Right lobe of liver (tissue), 6 donors: ENCODE measurements at regions not wholly inside any gene's neighbourhood (a gene's known extent, or its start where the extent isn't known, plus 50 kb on each side); places are given as distances from the start of the nearest gene placed in this dataset.

Experiments used
- ATAC-seq, 4 donors: fragments of 200-7000 bp; cut with Tn5 transposase; one replicate each; pipeline ENCODE4 v1.9.1; 2020; ENCODE audit warnings: mild to moderate bottlenecking in 4 of 4, moderate library complexity in 4 of 4
- DNase-seq, 3 donors: peaks; one replicate each; pipeline ENCODE4 v3.0.0-alpha.2; 2020
- H3K27ac ChIP-seq, 3 donors: fragments of 200-600 bp; one replicate each; pipeline ENCODE4 v1.8.0; 2022
- H3K27me3 ChIP-seq, 2 donors: fragments of 200-600 bp; one replicate each; pipeline ENCODE4 v1.8.0; 2022
- H3K36me3 ChIP-seq, 4 donors: fragments of 200-600 bp; sonication (generic) in 1 of 4; one replicate each; pipeline versions ENCODE4 v1.5.1 to v1.8.0; 2017 to 2022; ENCODE audit warnings: control low read depth in 1 of 4
- H3K4me1 ChIP-seq, 4 donors: fragments of 200-600 bp; sonication (generic) in 1 of 4; one replicate each; pipeline versions ENCODE4 v1.5.1 to v1.8.0; 2017 to 2022; ENCODE audit warnings: control low read depth in 1 of 4
- H3K4me3 ChIP-seq, 3 donors: fragments of 200-600 bp; one replicate each; pipeline ENCODE4 v1.8.0; 2022
- H3K9me3 ChIP-seq, 4 donors: fragments of 200-600 bp; sonication (generic) in 1 of 4; one replicate each; pipeline versions ENCODE4 v1.5.1 to v1.8.0; 2017 to 2022; ENCODE audit warnings: control low read depth in 1 of 4
- CTCF ChIP-seq, 4 donors: fragments of 200-600 bp in 3 of 4; fragments of 450-650 bp in 1 of 4; IDR thresholded peaks; one replicate each; pipeline versions ENCODE4 v1.5.1 to v1.8.0; 2016 to 2022; ENCODE audit warnings: antibody characterized with exemption in 4 of 4, mild to moderate bottlenecking in 2 of 4
- POLR2A ChIP-seq: fragments of 450-650 bp; IDR thresholded peaks from one replicate; pipeline ENCODE4 v1.6.1; 2017; ENCODE audit warnings: antibody characterized with exemption, mild to moderate bottlenecking
- WGBS: methylation state at CpG from one replicate; pipeline ENCODE4 v1.1.6; 2018; ENCODE audit warnings: low coverage, low lambda C conversion rate; ENCODE audit not compliant: insufficient coverage; ENCODE audit errors: missing lambda C conversion rate; 5-methylcytosine and 5-hydroxymethylcytosine counted together
- intact Hi-C, 2 donors: fragments of 100-400 bp; cut with DNase I; formaldehyde crosslinking; loops; one replicate each; pipeline versions ENCODE4 v1.11.2 to v1.14.1; 2022
- donor health status: DM: no; HTN: yes; CAD: no.
- donor health status: DM: no; HTN: no; CAD: no.
- donor health status: DM: no; HTN: no; CAD: no.
- donor health status: DM: no; HTN: yes; CAD: no.
- donor health status: DM: no; HTN: yes; CAD: no.

DNA sequence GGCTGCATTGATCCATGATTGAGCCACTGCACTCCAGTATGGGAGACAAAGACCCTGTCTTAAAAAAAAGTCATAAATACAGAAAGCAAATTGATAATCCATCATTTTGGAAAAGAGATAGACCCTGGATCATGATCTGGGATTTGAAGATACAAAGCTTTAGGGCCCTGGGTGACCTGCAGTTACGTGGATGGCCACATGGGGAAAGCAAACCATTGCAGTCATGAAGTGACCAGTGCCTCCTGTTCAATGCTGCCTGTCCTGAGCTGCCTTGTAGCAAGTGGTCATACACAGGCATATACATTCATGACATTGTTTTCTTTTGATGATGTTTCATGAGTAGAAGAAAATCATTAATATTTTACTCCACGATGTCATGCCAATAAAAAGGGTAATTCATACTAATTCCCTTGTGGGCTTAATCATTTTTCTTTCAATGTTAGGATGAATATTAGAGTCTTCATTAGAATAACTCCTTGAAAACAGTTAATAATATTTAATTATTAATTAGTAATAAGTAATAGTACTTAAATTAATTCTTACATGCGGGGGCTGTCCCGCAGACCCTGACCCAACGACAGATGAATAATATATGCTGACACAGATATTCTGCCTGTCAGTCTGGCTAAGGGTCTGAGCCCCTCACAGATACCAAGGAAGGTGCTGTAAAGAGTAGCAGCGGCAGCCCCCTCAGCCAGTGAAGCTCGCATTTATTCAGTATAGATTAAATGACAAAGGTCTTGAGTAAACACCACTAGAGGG is 109.0 kb upstream of the UNC13C start:
- ATAC-seq (no peak), DNase-seq (no peak)
- H3K36me3 ChIP-seq: no peaks in the 10 kb centered on the region
- H3K9me3 ChIP-seq: no peaks in the 10 kb centered on the region
- no peaks in the 10 kb centered on the region for H3K27me3 ChIP-seq
- WGBS: 82% methylated on average over 7 of the region's 7 CpGs
- H3K4me1 ChIP-seq: no peaks in the 10 kb centered on the region
- no peak overlapping the region for H3K4me3 ChIP-seq
- intact Hi-C loops: no loop called here
- TF ChIP-seq CTCF (IDR thresholded peaks at IDR 0.05) (no peak), POLR2A (no peak)
- no peak overlapping the region for H3K27ac ChIP-seq

DNA sequence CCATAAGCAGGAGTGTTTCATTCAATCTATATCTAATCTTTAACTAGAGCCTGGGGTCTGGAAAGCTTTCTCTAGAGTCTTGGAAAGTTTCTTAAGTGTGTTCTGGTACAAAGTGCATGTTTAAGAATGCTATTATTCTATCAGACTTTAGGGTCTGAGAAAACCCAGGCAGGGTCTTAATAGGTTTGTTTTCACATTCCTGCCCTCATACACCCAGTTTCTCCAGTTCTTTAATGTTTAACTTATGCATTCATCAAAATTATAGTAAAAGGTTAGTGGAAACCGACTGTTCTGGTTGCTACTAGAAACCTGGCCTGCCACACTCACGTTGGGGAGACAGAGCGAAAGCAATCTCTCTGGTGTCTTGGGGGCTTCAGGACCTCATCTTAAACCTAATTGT is 102.9 kb upstream of the WDR72 start:
- H3K27me3 ChIP-seq: no peaks in the 10 kb centered on the region
- DNase-seq: no peak
- no peak for TF ChIP-seq POLR2A
- no peak for TF ChIP-seq CTCF (IDR thresholded peaks at IDR 0.05)
- no peaks in the 10 kb centered on the region for H3K4me1 ChIP-seq
- WGBS: 56% methylated on average over 3 of the region's 3 CpGs
- no peak overlapping the region for H3K4me3 ChIP-seq
- no peak overlapping the region for H3K27ac ChIP-seq
- intact Hi-C loops: no loop called here
- H3K36me3 ChIP-seq: no peaks in the 10 kb centered on the region
- no peak for ATAC-seq
- no peaks in the 10 kb centered on the region for H3K9me3 ChIP-seq

- Histone ChIP-seq H3K9me3 (no peaks in the 10 kb centered on the region), H3K4me1 (no peaks in the 10 kb centered on the region), H3K36me3 (no peaks in the 10 kb centered on the region), H3K27ac (no peak overlapping the region), H3K27me3 (no peaks in the 10 kb centered on the region), H3K4me3 (no peak overlapping the region)
- TF ChIP-seq POLR2A: no peak
- TF ChIP-seq CTCF (IDR thresholded peaks at IDR 0.05): no peak
- ATAC-seq (no peak), DNase-seq (no peak)
- WGBS: 56% methylated on average over 2 of the region's 2 CpGs
- intact Hi-C loops: no loop called here
These were observed 102.3 kb upstream of the WDR72 start for GRCh38 chr15:53861792-53862191.

- DNase-seq (no peak), ATAC-seq (no peak)
- Histone ChIP-seq H3K27me3 (no peaks in the 10 kb centered on the region), H3K27ac (no peak overlapping the region), H3K36me3 (no peaks in the 10 kb centered on the region), H3K9me3 (no peaks in the 10 kb centered on the region), H3K4me1 (no peaks in the 10 kb centered on the region), H3K4me3 (no peak overlapping the region)
- 70% methylated on average over 6 of the region's 7 CpGs for WGBS
- TF ChIP-seq CTCF (IDR thresholded peaks at IDR 0.05): no peak
- no peak for TF ChIP-seq POLR2A
- intact Hi-C loops: no loop called here
These were observed 91.8 kb upstream of the WDR72 start for GRCh38 chr15:53851110-53851848.
